IMR-90 (cell line): ENCODE measurements at regions not wholly inside any gene's neighbourhood (a gene's known extent, or its start where the extent isn't known, plus 50 kb on each side); places are given as distances from the start of the nearest gene placed in this dataset.
A peak's percentile ranks its signal among the peaks of the same experiment; 100 is the strongest.

ENCODE experiments used
- ATAC-seq: fragments of 200-7000 bp; cut with Tn5 transposase; 2 replicates; pipeline ENCODE4 v1.9.1; 2020; ENCODE audit warnings: low read depth, mild to moderate bottlenecking, moderate library complexity
- BruUV-seq: library from RNA; stranded (reverse); fragments of 400-500 nt; replicated peaks from 2 replicates; lab custom pipeline; 2021; lab: Mats Ljungman, UMichigan
- CTCF ChIA-PET: fragments of 300-600 bp; formaldehyde crosslinking; extraction: SDS; loops from one replicate; lab custom pipeline; 2021; ENCODE audit warnings: antibody characterized with exemption; lab: Yijun Ruan, JAX
- POLR2A ChIA-PET: fragments of 300-600 bp; sonication (Branson Sonifier 250); formaldehyde crosslinking; loops from one replicate; lab custom pipeline; 2022; ENCODE audit warnings: antibody characterized with exemption; ENCODE audit not compliant: unreplicated experiment; lab: Charles Lee
- DNase-seq: peaks from one replicate; pipeline ENCODE4 v3.0.0; 2013
- H2AFZ ChIP-seq: replicated peaks from 2 replicates; pipeline ENCODE3; 2013; ENCODE audit warnings: low read length, mild to moderate bottlenecking; ENCODE audit not compliant: poor library complexity
- H2AK5ac ChIP-seq: 2 replicates; pipeline ENCODE4 v1.6.1; 2013; ENCODE audit warnings: low read depth, low read length, inconsistent platforms
- H2AK9ac ChIP-seq: replicated peaks from 2 replicates; pipeline ENCODE3; 2013; ENCODE audit warnings: mild to moderate bottlenecking, low read depth, low read length, moderate library complexity; ENCODE audit not compliant: poor library complexity
- H2BK120ac ChIP-seq: 2 replicates; pipeline ENCODE4 v1.6.1; 2013; ENCODE audit warnings: low read depth, low read length, inconsistent platforms
- H2BK15ac ChIP-seq: 3 replicates; pipeline ENCODE4 v1.6.1; 2013; ENCODE audit warnings: low read depth, low read length, inconsistent platforms
- H2BK20ac ChIP-seq: 2 replicates; pipeline ENCODE4 v1.6.1; 2013; ENCODE audit warnings: low read depth, mild to moderate bottlenecking, inconsistent platforms, low read length, moderate library complexity
- H2BK5ac ChIP-seq: 2 replicates; pipeline ENCODE4 v1.6.1; 2013; ENCODE audit warnings: mild to moderate bottlenecking, low read depth, low read length, inconsistent platforms; ENCODE audit not compliant: poor library complexity, severe bottlenecking
- H3K14ac ChIP-seq: replicated peaks from 2 replicates; pipeline ENCODE4 v1.6.1; 2013; ENCODE audit warnings: low read depth, low read length, inconsistent platforms
- H3K18ac ChIP-seq: 2 replicates; pipeline ENCODE4 v1.6.1; 2013; ENCODE audit warnings: low read depth, low read length, control low read depth
- H3K23ac ChIP-seq: 2 replicates; pipeline ENCODE4 v1.6.1; 2013; ENCODE audit warnings: low read depth, low read length, inconsistent platforms
- H3K27ac ChIP-seq: 2 replicates; pipeline ENCODE4 v1.5.1; 2013; ENCODE audit warnings: mild to moderate bottlenecking, control low read depth, low read length; ENCODE audit not compliant: insufficient read depth
- H3K27me3 ChIP-seq: 2 replicates; pipeline ENCODE4 v1.6.1; 2013; ENCODE audit warnings: low read length; ENCODE audit not compliant: control insufficient read depth, insufficient read depth
- H3K36me3 ChIP-seq: 2 replicates; pipeline ENCODE4 v1.6.1; 2013; ENCODE audit warnings: low read length, mixed read lengths; ENCODE audit not compliant: control insufficient read depth, insufficient read depth
- H3K4ac ChIP-seq: 2 replicates; pipeline ENCODE4 v1.6.1; 2013; ENCODE audit warnings: low read depth, low read length, inconsistent platforms
- H3K4me1 ChIP-seq: 2 replicates; pipeline ENCODE4 v1.6.1; 2013; ENCODE audit warnings: low read length, mixed read lengths; ENCODE audit not compliant: control insufficient read depth, insufficient read depth
- H3K4me2 ChIP-seq: 2 replicates; pipeline ENCODE4 v1.6.1; 2013; ENCODE audit warnings: low read depth, mild to moderate bottlenecking, control low read depth, low read length, moderate library complexity
- H3K4me3 ChIP-seq: 2 replicates; pipeline ENCODE4 v1.5.1; 2013; ENCODE audit warnings: low read depth, mild to moderate bottlenecking, control low read depth, low read length, moderate library complexity; ENCODE audit not compliant: insufficient read depth
- H3K56ac ChIP-seq: 2 replicates; pipeline ENCODE4 v1.6.1; 2013; ENCODE audit warnings: low read length, inconsistent platforms; ENCODE audit not compliant: insufficient read depth; ENCODE audit errors: extremely low read depth
- H3K79me1 ChIP-seq, 2 experiments: 2 replicates each; pipeline ENCODE4 v1.6.1; 2013; ENCODE audit warnings: low read length in 2 of 2, inconsistent platforms in 1 of 2, low read depth in 1 of 2
- H3K9ac ChIP-seq: 2 replicates; pipeline ENCODE4 v1.6.1; 2013; ENCODE audit warnings: low read depth, low read length, control low read depth
- H3K9me1 ChIP-seq: 2 replicates; pipeline ENCODE4 v1.6.1; 2013; ENCODE audit warnings: low read length, inconsistent platforms; ENCODE audit not compliant: insufficient read depth
- H3K9me3 ChIP-seq: 2 replicates; pipeline ENCODE4 v1.6.1; 2013; ENCODE audit warnings: low read length; ENCODE audit not compliant: control insufficient read depth, insufficient read depth
- H4K20me1 ChIP-seq: 2 replicates; pipeline ENCODE4 v1.6.1; 2013; ENCODE audit warnings: low read length, inconsistent platforms; ENCODE audit not compliant: insufficient read depth
- H4K5ac ChIP-seq: 2 replicates; pipeline ENCODE4 v1.6.1; 2013; ENCODE audit warnings: mild to moderate bottlenecking, low read depth, low read length, control low read depth
- H4K8ac ChIP-seq, 2 experiments: 2 replicates each; pipeline ENCODE4 v1.6.1; 2013; ENCODE audit warnings: low read depth in 2 of 2, low read length in 2 of 2, control low read depth in 1 of 2, inconsistent platforms in 1 of 2
- H4K91ac ChIP-seq: 2 replicates; pipeline ENCODE4 v1.6.1; 2013; ENCODE audit warnings: low read depth, low read length, inconsistent platforms; ENCODE audit not compliant: insufficient read depth
- CHD1 ChIP-seq: IDR thresholded peaks from 2 replicates; pipeline ENCODE4 v1.6.1; 2012; ENCODE audit warnings: low read depth, low read length, improper control_type of control experiment
- CTCF ChIP-seq: conservative IDR thresholded peaks from 2 replicates; pipeline ENCODE4 v1.5.1; 2012; ENCODE audit warnings: mild to moderate bottlenecking, low read depth, low read length, improper control_type of control experiment
- MAFK ChIP-seq: IDR thresholded peaks from 2 replicates; pipeline ENCODE4 v1.6.1; 2012; ENCODE audit warnings: low read depth, low read length, improper control_type of control experiment
- MAZ ChIP-seq: IDR thresholded peaks from 2 replicates; pipeline ENCODE4 v1.6.1; 2012; ENCODE audit warnings: low read depth, mild to moderate bottlenecking, low read length, improper control_type of control experiment, moderate library complexity, borderline replicate concordance
- POLR2A ChIP-seq: IDR thresholded peaks from 2 replicates; pipeline ENCODE4 v1.6.1; 2012; ENCODE audit warnings: mild to moderate bottlenecking, low read depth, low read length
- RFX5 ChIP-seq: IDR thresholded peaks from 2 replicates; pipeline ENCODE4 v1.8.0; 2012; ENCODE audit warnings: low read depth, mild to moderate bottlenecking, low read length, moderate library complexity
- SMC3 ChIP-seq: fragments of 150-350 bp; IDR thresholded peaks from 2 replicates; pipeline ENCODE4 v1.6.1; 2016; ENCODE audit warnings: low read depth, mild to moderate bottlenecking, antibody characterized with exemption, low read length, moderate library complexity
- USF2 ChIP-seq: fragments of 150-350 bp; IDR thresholded peaks from 2 replicates; pipeline ENCODE4 v1.6.1; 2017; ENCODE audit warnings: mild to moderate bottlenecking, antibody characterized with exemption, low read length, low read depth
- WGBS, 2 experiments: methylation state at CpG; one replicate each; pipeline versions ENCODE4 v1.1.5 to v1.1.7; 2013; ENCODE audit warnings: missing lambda C conversion rate in 2 of 2; ENCODE audit not compliant: insufficient read length in 1 of 2; ENCODE audit errors: extremely low coverage in 2 of 2; 5-methylcytosine and 5-hydroxymethylcytosine counted together
- dilution Hi-C: fragments of 300-500 bp; cut with HindIII; formaldehyde crosslinking; loops from one replicate; pipeline ENCODE4 v1.14.3; 2018; ENCODE audit warnings: low sequenced_read_pairs; ENCODE audit not compliant: unreplicated experiment
- in situ Hi-C: fragments of 300-500 bp; cut with MboI; formaldehyde crosslinking; loops from 3 replicates; pipeline ENCODE4 v1.14.3; 2019; ENCODE audit warnings: low sequenced_read_pairs, inconsistent platforms, mixed read lengths
- intact Hi-C: fragments of 100-400 bp; cut with micrococcal nuclease; formaldehyde crosslinking; loops from 2 replicates; pipeline ENCODE4 v1.10.0; 2022

GRCh38 chr2:145910416-145910815 is 1390.5 kb upstream of the ZEB2 start:
- Histone ChIP-seq H3K18ac (no peak overlapping the region), H3K23ac (no peak overlapping the region), H2AK9ac (no peak overlapping the region), H3K79me1 (no peaks in the 10 kb centered on the region), H2BK120ac (no peak overlapping the region), H4K20me1 (no peaks in the 10 kb centered on the region), H3K14ac (0 out of 2 replicates have a peak overlapping the region, but pooled peaks have one; percentile 3), H3K56ac (no peak overlapping the region), H3K4me1 (no peaks in the 10 kb centered on the region), H3K27ac (no peak overlapping the region), H3K4me2 (no peak overlapping the region), H2BK20ac (no peak overlapping the region), H4K91ac (no peak overlapping the region), H2AFZ (no peak overlapping the region), H3K9me3 (no peaks in the 10 kb centered on the region), H3K4ac (no peak overlapping the region), H3K9ac (no peak overlapping the region), H2BK5ac (no peak overlapping the region), H3K27me3 (no peaks in the 10 kb centered on the region), H2BK15ac (no peak overlapping the region), H4K5ac (no peak overlapping the region), H3K36me3 (no peaks in the 10 kb centered on the region), H2AK5ac (no peak overlapping the region), H3K9me1 (no peaks in the 10 kb centered on the region), H4K8ac (no peak overlapping the region), H3K4me3 (no peak overlapping the region)
- CTCF ChIA-PET = interaction anchor here (0.7 kb wide), 2 partner anchors 13 to 572 kb away, joined by 3 to 4 read pairs; no protein-coding TSS in a partner anchor
- ATAC-seq = no peak
- intact Hi-C loops (no loop called here), in situ Hi-C loops (no loop called here), dilution Hi-C loops (no loop called here)
- no CpG with 5 or more reads among the region's 4 CpGs for WGBS, 2 experiments
- POLR2A ChIA-PET = no interaction called here
- BruUV-seq = no TSS peak
- DNase-seq = no peak
- no peak for TF ChIP-seq CTCF
- no peak for TF ChIP-seq POLR2A
- TF ChIP-seq SMC3 = no peak
- no peak for TF ChIP-seq CHD1
- TF ChIP-seq MAZ = no peak
- no peak for TF ChIP-seq MAFK
- no peak for TF ChIP-seq RFX5
- TF ChIP-seq USF2 = no peak
